GM18861 (cell line): ENCODE measurements at regions not wholly inside any gene's neighbourhood (a gene's known extent, or its start where the extent isn't known, plus 50 kb on each side); places are given as distances from the start of the nearest gene placed in this dataset.

Source experiments
- ATAC-seq: cut with Tn5 transposase; IDR thresholded peaks from one replicate; pipeline ENCODE4 v1.9.1; 2021; ENCODE audit not compliant: unreplicated experiment

- ATAC-seq, result no peak
Observed at GRCh38 chr16:6248199-6248598, 1084.4 kb upstream of the RBFOX1 start.

GRCh38 chr16:6247775-6248174 lies 1084.9 kb upstream of the RBFOX1 start:
- ATAC-seq, result no peak

DNA sequence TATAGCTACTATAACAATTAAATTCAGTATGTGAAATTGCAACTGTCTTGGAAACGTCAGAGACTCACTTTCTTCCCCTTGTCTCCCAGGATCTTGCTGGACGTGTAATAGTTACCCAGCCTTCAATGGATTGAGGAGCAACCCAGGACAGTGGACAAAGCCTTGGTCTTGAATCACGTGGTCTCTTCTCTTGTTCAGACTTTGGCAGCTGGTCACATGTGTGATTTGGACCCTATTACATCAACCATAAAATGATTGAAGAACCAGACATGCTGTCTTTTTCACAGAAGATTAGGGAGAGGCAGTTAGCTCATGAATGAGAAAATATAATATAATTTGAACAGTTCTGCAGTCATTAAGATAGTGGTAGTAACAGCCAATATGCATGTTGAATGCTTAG lies 1085.5 kb upstream of the RBFOX1 start:
- no peak for ATAC-seq

- ATAC-seq, result no peak
Observed at GRCh38 chr16:6246266-6246665, 1086.4 kb upstream of the RBFOX1 start.

GRCh38 chr16:6232056-6232455 lies 1100.6 kb upstream of the RBFOX1 start:
- no peak for ATAC-seq

DNA sequence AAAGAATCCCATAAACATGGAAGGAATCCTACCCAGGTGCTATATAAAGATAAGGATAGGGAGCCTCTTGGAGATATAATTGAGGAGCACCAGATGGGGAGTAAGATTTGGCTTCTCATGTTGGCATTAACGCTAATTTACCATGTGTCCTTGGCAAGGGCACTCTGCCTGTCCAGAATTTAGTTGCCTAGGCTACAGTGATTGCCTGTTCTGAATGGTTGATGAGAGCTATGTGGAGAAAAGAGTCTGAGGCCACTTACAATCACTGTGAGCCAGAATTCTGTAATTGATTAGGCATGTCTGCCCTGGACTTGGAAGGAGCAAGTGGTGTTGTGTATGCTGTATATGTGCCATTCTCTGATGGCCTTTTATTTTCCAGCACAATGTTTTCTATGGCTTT lies 1101.2 kb upstream of the RBFOX1 start:
- ATAC-seq, result no peak

DNA sequence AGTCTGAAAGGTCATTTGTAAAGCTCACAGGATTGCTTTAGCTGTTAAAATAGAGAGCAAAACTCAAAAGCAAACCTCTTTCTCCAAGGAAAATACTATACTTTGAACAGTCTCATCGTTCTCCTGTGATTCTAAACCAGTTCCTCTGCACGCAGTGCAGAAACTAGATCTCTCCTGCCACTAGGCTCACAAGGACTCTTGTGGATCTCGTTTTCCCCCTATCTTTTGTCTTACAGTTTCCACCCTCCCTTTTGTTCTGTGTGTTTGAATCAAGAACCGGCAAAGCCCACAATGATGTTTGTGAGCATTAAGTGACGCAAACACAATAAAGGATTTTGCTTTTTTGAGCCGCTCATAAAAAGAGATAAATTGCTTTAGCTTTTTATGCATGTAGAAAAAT lies 1103.5 kb upstream of the RBFOX1 start:
- ATAC-seq, result no peak

- ATAC-seq, result no peak
Observed at GRCh38 chr16:6218855-6219254, 1113.8 kb upstream of the RBFOX1 start.

DNA sequence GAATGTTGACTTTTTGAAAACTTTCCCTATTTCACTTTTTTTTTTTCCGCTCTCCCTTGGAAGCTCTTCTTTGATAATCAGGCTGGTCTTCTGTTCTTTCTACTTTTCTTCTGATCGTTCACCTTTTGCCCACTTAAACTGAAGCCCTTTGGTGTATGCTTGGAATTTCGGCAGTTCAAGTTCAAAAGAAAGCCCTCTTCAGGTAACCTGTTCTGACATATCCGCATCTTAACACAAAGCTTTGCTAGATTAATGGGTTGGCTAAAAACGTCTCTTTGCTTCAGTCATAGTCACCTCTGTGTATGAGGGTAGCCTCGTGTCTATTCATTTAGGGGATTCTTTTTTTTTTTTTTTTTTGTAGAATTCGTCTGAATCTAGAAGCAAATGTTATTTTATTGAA lies 1115.8 kb upstream of the RBFOX1 start:
- ATAC-seq, result no peak

DNA sequence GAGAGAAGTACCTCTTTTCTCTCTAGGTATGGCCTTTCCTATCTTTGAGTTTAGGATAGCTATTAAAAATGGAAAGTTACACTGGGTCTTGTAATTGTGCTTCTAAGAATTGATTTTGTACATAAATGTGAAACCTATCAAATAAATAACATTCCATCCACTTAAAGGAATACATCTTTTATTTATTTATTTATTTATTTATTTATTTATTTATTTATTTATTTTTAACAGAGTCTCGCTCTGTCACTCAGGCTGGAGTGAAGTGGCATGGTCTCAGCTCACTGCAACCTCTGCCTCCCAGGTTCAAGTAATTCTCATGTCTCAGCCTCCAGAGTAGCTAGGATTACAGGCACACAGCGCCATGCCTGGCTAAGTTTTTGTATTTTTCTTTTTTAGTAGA lies 1114.0 kb upstream of the EEF2KMT start:
- ATAC-seq, result no peak

DNA sequence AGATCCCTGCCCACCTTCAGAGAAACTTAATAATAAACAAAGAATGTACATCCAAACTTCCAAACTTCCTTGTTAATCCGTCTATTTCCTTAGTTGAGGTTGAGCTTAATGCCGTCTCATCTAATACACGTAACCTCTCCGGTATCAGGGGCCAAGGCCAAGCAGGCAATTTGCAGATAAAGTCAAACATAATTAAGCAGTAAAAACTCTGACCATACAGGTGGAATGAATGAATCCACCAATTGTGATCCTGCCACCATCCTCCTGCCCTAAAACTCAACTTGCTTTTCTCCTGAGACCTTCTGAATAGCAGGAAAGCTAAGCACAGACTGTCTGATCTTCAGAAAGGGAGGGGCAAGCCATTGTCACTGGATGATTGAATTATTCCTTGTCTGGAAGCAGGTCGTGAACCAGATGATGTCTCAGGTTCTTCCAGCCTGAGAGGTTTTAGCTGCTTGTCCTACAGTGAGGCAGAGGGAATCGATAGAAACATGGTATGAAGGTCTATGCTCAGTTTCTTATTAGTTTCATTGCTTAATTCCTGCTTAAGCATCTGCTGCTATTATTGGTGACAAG lies 1111.8 kb upstream of the EEF2KMT start:
- ATAC-seq, result no peak

DNA sequence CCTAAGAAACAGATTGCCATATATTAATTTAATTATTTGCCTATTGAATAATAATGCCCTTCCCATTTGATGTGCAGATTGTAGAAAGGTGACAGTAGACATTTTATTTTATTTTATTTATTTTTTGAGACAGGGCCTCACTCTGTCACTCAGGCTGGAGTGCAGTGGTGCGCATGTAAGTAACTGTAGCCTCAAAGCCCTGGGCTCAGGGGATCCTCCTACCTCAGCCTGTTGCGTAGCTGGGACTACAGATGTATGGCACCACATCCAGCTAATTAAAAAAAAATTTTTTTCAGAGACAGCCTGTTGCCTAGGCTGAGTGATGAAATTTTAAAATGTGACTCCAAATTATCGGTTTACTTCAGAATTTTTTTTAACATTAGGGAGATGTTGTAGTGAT lies 1110.0 kb upstream of the EEF2KMT start:
- ATAC-seq, result no peak

DNA sequence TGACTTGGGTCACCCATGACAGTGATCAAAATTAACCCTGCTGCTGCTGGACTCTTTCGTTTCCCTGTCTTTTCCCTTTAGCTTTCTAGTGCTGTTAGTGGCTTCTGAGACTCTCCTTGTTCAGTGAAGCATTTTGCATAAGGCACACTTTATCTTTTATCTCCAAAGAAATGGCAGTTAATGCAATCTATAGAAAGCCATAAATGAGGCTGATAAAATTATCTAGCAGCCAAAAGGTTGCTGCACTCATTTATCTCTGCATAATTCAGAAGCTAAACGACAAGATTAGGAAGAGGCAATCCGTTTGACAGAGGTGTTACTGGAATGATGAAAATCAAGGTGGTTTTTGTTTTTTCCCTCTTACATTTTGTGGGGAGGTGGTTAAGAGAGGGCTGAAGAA lies 1109.5 kb upstream of the EEF2KMT start:
- no peak for ATAC-seq

DNA sequence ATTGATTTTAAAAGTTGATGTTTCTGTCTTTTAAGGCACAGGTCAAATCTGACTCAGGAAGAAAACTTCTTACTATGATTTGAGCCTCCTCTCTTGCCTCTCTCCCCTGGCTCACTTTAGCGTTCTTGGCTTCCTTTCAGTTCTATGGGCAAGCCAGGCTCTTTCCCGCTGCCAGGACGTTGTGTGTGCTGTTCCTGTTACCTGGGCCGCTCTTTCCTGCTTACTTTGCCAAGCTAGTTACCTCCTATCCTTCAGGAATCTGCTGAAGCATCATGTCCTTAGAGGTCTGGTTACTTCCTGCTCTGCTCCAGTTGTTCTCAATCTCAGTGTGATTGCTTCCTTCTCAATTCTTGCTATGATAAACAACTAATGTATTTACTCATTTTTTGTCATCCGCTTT lies 1108.5 kb upstream of the EEF2KMT start:
- no peak for ATAC-seq

DNA sequence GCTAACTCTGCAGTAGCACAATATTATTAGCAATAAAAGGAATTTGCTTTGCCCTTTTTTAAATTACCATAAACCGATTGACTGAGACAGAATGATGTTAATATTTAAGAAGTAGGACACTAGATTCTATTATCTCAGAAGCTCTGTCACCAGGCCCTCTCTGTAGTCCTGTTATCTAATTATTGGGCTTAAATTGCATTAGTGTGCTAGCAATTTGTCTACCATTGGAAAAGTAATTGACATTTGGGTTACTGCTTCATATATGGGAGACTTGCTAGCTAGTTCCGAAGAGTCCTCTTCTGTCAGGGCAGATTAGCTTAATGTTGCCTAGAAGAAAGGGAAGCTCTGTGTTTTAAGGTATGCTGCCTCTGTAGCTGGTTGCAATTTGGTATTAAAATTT lies 1107.3 kb upstream of the EEF2KMT start:
- no peak for ATAC-seq

- ATAC-seq, result no peak
Observed at GRCh38 chr16:6200861-6201260, 1103.3 kb upstream of the EEF2KMT start.

- ATAC-seq, result no peak
Observed at GRCh38 chr16:6200271-6200670, 1102.7 kb upstream of the EEF2KMT start.

DNA sequence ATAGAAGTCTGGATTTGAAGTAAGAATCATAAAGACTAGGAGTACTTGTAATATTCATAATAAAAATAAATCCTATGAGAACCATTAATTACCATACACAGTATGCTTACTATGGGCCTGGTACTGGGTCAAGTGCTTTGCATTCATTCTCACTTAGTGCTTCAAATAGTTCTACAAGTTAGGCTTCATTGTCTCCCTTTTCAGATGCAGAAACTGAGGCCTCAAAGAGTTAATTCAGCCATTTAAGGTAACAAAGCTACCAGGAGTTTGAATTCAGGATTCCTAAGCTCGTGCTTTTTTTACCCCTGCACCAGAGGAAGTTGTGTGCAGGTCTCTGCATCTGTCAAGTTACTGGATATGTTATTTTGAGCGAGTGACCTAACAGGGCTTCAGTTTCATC lies 1098.4 kb upstream of the EEF2KMT start:
- no peak for ATAC-seq

- no peak for ATAC-seq
Observed at GRCh38 chr16:6193718-6194117, 1096.1 kb upstream of the EEF2KMT start.

- no peak for ATAC-seq
Observed at GRCh38 chr16:6192984-6193383, 1095.4 kb upstream of the EEF2KMT start.

- ATAC-seq, result no peak
Observed at GRCh38 chr16:6192532-6192931, 1094.9 kb upstream of the EEF2KMT start.

DNA sequence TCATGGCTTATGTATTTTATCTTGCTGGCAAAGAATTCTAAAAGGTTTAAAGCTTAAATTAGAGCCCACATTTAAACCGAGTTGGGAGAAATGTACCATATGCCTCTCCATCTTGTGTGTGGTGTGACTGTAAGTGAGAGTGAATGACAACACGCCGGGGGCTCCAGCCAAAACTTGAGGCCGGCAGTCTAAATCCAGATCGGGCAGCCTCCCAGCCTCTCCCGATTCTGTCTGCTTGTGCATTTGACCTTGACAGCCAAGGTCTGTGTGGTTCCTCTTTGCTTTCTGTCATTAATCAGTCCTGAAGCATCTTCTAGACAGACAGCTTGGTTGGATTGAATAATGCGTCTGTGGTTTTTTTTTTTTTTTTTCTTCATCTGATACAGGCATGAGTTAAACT lies 1093.2 kb upstream of the EEF2KMT start:
- ATAC-seq, result no peak

- no peak for ATAC-seq
Observed at GRCh38 chr16:6189216-6189615, 1091.6 kb upstream of the EEF2KMT start.
